HG03575 (cell line): ENCODE measurements at regions not wholly inside any gene's neighbourhood (a gene's known extent, or its start where the extent isn't known, plus 50 kb on each side); places are given as distances from the start of the nearest gene placed in this dataset.

ENCODE experiments used
- ATAC-seq: cut with Tn5 transposase; IDR thresholded peaks from one replicate; pipeline ENCODE4 v1.9.1; 2021; ENCODE audit not compliant: unreplicated experiment, insufficient number of reproducible peaks, low FRiP score; ENCODE audit errors: extremely low read depth

- no peak for ATAC-seq
These were observed 340.9 kb downstream of the LIG4 start for GRCh38 chr13:107874456-107874855.

GRCh38 chr13:107873926-107874325 lies 341.4 kb downstream of the LIG4 start:
- ATAC-seq = no peak

- ATAC-seq = no peak
These were observed 344.9 kb downstream of the LIG4 start for GRCh38 chr13:107870400-107870799.

GRCh38 chr13:107867701-107868661 lies 347.4 kb downstream of the LIG4 start:
- ATAC-seq = no peak

GRCh38 chr13:107866941-107867623 lies 348.3 kb downstream of the LIG4 start:
- no peak for ATAC-seq

- ATAC-seq = no peak
These were observed 349.1 kb downstream of the LIG4 start for GRCh38 chr13:107866032-107866940.

- no peak for ATAC-seq
These were observed 349.7 kb downstream of the LIG4 start for GRCh38 chr13:107865643-107866031.

GRCh38 chr13:107865318-107865575 lies 350.1 kb downstream of the LIG4 start:
- ATAC-seq = no peak

GRCh38 chr13:107864543-107865317 lies 350.6 kb downstream of the LIG4 start:
- no peak for ATAC-seq

- ATAC-seq = no peak
These were observed 355.1 kb downstream of the LIG4 start for GRCh38 chr13:107860284-107860683.

- ATAC-seq = no peak
These were observed 360.5 kb downstream of the LIG4 start for GRCh38 chr13:107854880-107855279.

GRCh38 chr13:107852072-107852471 lies 363.3 kb downstream of the LIG4 start:
- no peak for ATAC-seq

GRCh38 chr13:107851670-107852069 lies 363.7 kb downstream of the LIG4 start:
- no peak for ATAC-seq

GRCh38 chr13:107847406-107847805 lies 367.9 kb downstream of the LIG4 start:
- no peak for ATAC-seq

- ATAC-seq = no peak
These were observed 368.7 kb downstream of the LIG4 start for GRCh38 chr13:107846642-107847041.

GRCh38 chr13:107845911-107846310 lies 369.4 kb downstream of the LIG4 start:
- ATAC-seq = no peak

GRCh38 chr13:107843681-107844080 lies 371.7 kb downstream of the LIG4 start:
- ATAC-seq = no peak

GRCh38 chr13:107843281-107843680 lies 372.1 kb downstream of the LIG4 start:
- ATAC-seq = no peak
